H9 (cell line): ENCODE measurements at regions not wholly inside any gene's neighbourhood (a gene's known extent, or its start where the extent isn't known, plus 50 kb on each side); places are given as distances from the start of the nearest gene placed in this dataset.

Experiments
- DNase-seq: peaks from one replicate; pipeline ENCODE4 v3.0.0-alpha.2; 2017
- H2AFZ ChIP-seq: one replicate; pipeline ENCODE4 v1.6.1; 2013; ENCODE audit warnings: mild to moderate bottlenecking, low read length, control low read depth, moderate library complexity
- H2AK5ac ChIP-seq: 2 replicates; pipeline ENCODE4 v1.6.1; 2013; ENCODE audit warnings: low read length, control low read depth, mixed read lengths; ENCODE audit not compliant: insufficient read length
- H2BK120ac ChIP-seq: one replicate; pipeline ENCODE4 v1.6.1; 2013; ENCODE audit warnings: low read depth, mild to moderate bottlenecking, low read length, control low read depth, inconsistent platforms; ENCODE audit not compliant: poor library complexity, severe bottlenecking
- H2BK12ac ChIP-seq: 2 replicates; pipeline ENCODE4 v1.6.1; 2013; ENCODE audit warnings: low read length, control low read depth, mixed read lengths, low read depth; ENCODE audit not compliant: insufficient read length
- H2BK15ac ChIP-seq: 2 replicates; pipeline ENCODE4 v1.6.1; 2013; ENCODE audit warnings: low read depth, low read length, control low read depth
- H2BK20ac ChIP-seq: one replicate; pipeline ENCODE4 v1.6.1; 2013; ENCODE audit warnings: low read depth, mild to moderate bottlenecking, low read length, control low read depth, inconsistent platforms; ENCODE audit not compliant: poor library complexity, severe bottlenecking
- H2BK5ac ChIP-seq: 2 replicates; pipeline ENCODE4 v1.6.1; 2013; ENCODE audit warnings: low read length, control low read depth, mixed read lengths; ENCODE audit not compliant: insufficient read length
- H3K14ac ChIP-seq: 2 replicates; pipeline ENCODE4 v1.6.1; 2013; ENCODE audit warnings: low read length, control low read depth; ENCODE audit not compliant: insufficient read depth
- H3K18ac ChIP-seq: 2 replicates; pipeline ENCODE4 v1.6.1; 2013; ENCODE audit warnings: low read depth, mild to moderate bottlenecking, mixed read lengths, low read length, control low read depth; ENCODE audit not compliant: insufficient read length
- H3K23ac ChIP-seq: 2 replicates; pipeline ENCODE4 v1.6.1; 2013; ENCODE audit warnings: low read length, control low read depth, mixed read lengths, low read depth; ENCODE audit not compliant: insufficient read length
- H3K23me2 ChIP-seq: 2 replicates; pipeline ENCODE4 v1.6.1; 2013; ENCODE audit warnings: low read depth, mild to moderate bottlenecking, mixed read lengths, low read length, control low read depth; ENCODE audit not compliant: insufficient read length, poor library complexity, severe bottlenecking
- H3K27ac ChIP-seq: 2 replicates; pipeline ENCODE4 v1.5.1; 2013; ENCODE audit warnings: low read length, control low read depth, mixed read lengths, low read depth; ENCODE audit not compliant: insufficient read length
- H3K27me3 ChIP-seq: 2 replicates; pipeline ENCODE4 v1.6.1; 2013; ENCODE audit warnings: low read length, control low read depth, inconsistent platforms; ENCODE audit not compliant: insufficient read depth
- H3K4ac ChIP-seq: 2 replicates; pipeline ENCODE4 v1.6.1; 2013; ENCODE audit warnings: low read depth, mild to moderate bottlenecking, control low read depth, inconsistent platforms, low read length, moderate library complexity
- H3K4me1 ChIP-seq: 2 replicates; pipeline ENCODE4 v1.6.1; 2013; ENCODE audit warnings: low read length, control low read depth, inconsistent platforms; ENCODE audit not compliant: insufficient read depth
- H3K4me2 ChIP-seq: 2 replicates; pipeline ENCODE4 v1.6.1; 2013; ENCODE audit warnings: low read length, control low read depth, mixed read lengths; ENCODE audit not compliant: insufficient read length, insufficient read depth
- H3K56ac ChIP-seq: 2 replicates; pipeline ENCODE4 v1.6.1; 2013; ENCODE audit warnings: low read depth, mild to moderate bottlenecking, mixed read lengths, low read length, control low read depth; ENCODE audit not compliant: insufficient read length
- H3K79me1 ChIP-seq: 2 replicates; pipeline ENCODE4 v1.6.1; 2013; ENCODE audit warnings: low read depth, mild to moderate bottlenecking, moderate library complexity, low read length, control low read depth, inconsistent platforms; ENCODE audit not compliant: insufficient read depth, poor library complexity, severe bottlenecking
- H3K79me2 ChIP-seq: 2 replicates; pipeline ENCODE4 v1.6.1; 2013; ENCODE audit warnings: low read length, control low read depth, inconsistent platforms; ENCODE audit not compliant: insufficient read depth
- H3K9ac ChIP-seq: 2 replicates; pipeline ENCODE4 v1.6.1; 2013; ENCODE audit warnings: low read length, control low read depth, mixed read lengths; ENCODE audit not compliant: insufficient read length; ENCODE audit errors: extremely low read depth
- H3K9me3 ChIP-seq: one replicate; pipeline ENCODE4 v1.6.1; 2013; ENCODE audit warnings: low read depth, low read length, inconsistent platforms; ENCODE audit not compliant: control insufficient read depth
- H3T11ph ChIP-seq: one replicate; pipeline ENCODE4 v1.6.1; 2013; ENCODE audit warnings: mild to moderate bottlenecking, low read length, control low read depth, inconsistent platforms
- H4K20me1 ChIP-seq: one replicate; pipeline ENCODE4 v1.6.1; 2013; ENCODE audit not compliant: control insufficient read depth, insufficient read length, insufficient read depth
- H4K5ac ChIP-seq: 2 replicates; pipeline ENCODE4 v1.6.1; 2013; ENCODE audit warnings: low read depth, mild to moderate bottlenecking, mixed read lengths, low read length, control low read depth; ENCODE audit not compliant: insufficient read length
- H4K8ac ChIP-seq: replicated peaks from 2 replicates; pipeline ENCODE4 v1.6.1; 2013; ENCODE audit warnings: low read length, control low read depth, mixed read lengths, low read depth; ENCODE audit not compliant: insufficient read length
- H4K91ac ChIP-seq: 2 replicates; pipeline ENCODE4 v1.6.1; 2013; ENCODE audit warnings: low read depth, mild to moderate bottlenecking, moderate library complexity, mixed read lengths, low read length, control low read depth; ENCODE audit not compliant: insufficient read length
- H3K27ac Mint-ChIP-seq, 3 experiments: 2 replicates in 2 of 3; 3 replicates in 1 of 3; pipeline ENCODE4 v1.8.0; 2020 to 2021; ENCODE audit warnings: mixed read lengths in 3 of 3, mild to moderate bottlenecking in 1 of 3, moderate library complexity in 1 of 3
- H3K27me3 Mint-ChIP-seq: 2 replicates; pipeline ENCODE4 v1.8.0; 2021; ENCODE audit warnings: low read depth, mild to moderate bottlenecking, moderate library complexity, mixed read lengths
- H3K36me3 Mint-ChIP-seq, 3 experiments: 2 replicates in 2 of 3; 3 replicates in 1 of 3; pipeline ENCODE4 v1.8.0; 2020 to 2021; ENCODE audit warnings: low read depth in 3 of 3, mixed read lengths in 3 of 3; ENCODE audit not compliant: insufficient read depth in 1 of 3
- H3K4me1 Mint-ChIP-seq, 2 experiments: 2 replicates each; pipeline ENCODE4 v1.8.0; 2020; ENCODE audit warnings: mixed read lengths in 2 of 2
- H3K4me3 Mint-ChIP-seq, 2 experiments: 2 replicates in 1 of 2; 3 replicates in 1 of 2; pipeline ENCODE4 v1.8.0; 2020 to 2021; ENCODE audit warnings: mild to moderate bottlenecking in 2 of 2, mixed read lengths in 2 of 2, moderate library complexity in 1 of 2
- H3K9me3 Mint-ChIP-seq, 2 experiments: 2 replicates in 1 of 2; 3 replicates in 1 of 2; pipeline ENCODE4 v1.8.0; 2020; ENCODE audit warnings: mild to moderate bottlenecking in 2 of 2, mixed read lengths in 2 of 2, moderate library complexity in 1 of 2
- WGBS: extraction: QIAGEN DNeasy Blood & Tissue Kit; methylation state at CpG from one replicate; pipeline ENCODE4 v1.1.7; 2013; ENCODE audit warnings: missing lambda C conversion rate, low lambda C conversion rate, mixed read lengths; ENCODE audit not compliant: insufficient read length; ENCODE audit errors: extremely low coverage; 5-methylcytosine and 5-hydroxymethylcytosine counted together
- TF ChIP-seq, protein P1 (sequence below): fragments of 200-600 bp; sonication (generic); conservative IDR thresholded peaks from 3 replicates; pipeline ENCODE4 v1.8.0; 2021; ENCODE audit warnings: antibody characterized with exemption, mild to moderate bottlenecking

DNA sequence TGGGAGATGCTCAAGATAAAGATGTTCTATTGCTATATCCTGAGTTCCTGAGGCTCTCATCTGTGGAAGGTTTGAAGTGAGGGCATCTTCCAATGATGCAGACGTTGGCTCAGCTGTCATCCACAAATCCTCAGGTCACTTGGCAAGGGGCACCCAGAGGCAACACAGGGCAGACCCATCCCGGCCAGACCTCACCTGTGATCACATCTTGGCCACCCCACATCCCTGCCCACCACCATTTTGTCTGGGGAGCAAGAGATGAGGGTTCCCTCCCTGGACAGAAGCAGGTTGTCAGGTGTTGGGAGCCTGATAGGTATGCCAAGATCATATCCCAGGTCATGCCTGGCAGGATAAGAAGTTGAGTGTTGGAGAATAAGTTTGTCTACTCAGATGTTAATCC lies 918.2 kb upstream of the ZNF722 start:
- Histone ChIP-seq H3K18ac (no peak overlapping the region), H3K27me3 (no peaks in the 10 kb centered on the region), H2BK12ac (no peak overlapping the region), H2BK5ac (no peak overlapping the region), H3K23ac (no peak overlapping the region), H4K91ac (no peak overlapping the region), H3K14ac (no peak overlapping the region), H3T11ph (no peak overlapping the region), H4K5ac (no peak overlapping the region), H2AFZ (no peak overlapping the region), H3K56ac (no peak overlapping the region), H4K20me1 (no peaks in the 10 kb centered on the region), H2AK5ac (no peak overlapping the region), H2BK20ac (no peak overlapping the region), H3K27ac (no peak overlapping the region), H3K4me2 (no peak overlapping the region), H3K9ac (no peak overlapping the region), H2BK120ac (no peak overlapping the region), H3K79me2 (no peaks in the 10 kb centered on the region), H3K79me1 (no peaks in the 10 kb centered on the region), H3K9me3 (peaks cover 97% of the 10 kb centered on the region), H2BK15ac (no peak overlapping the region), H3K23me2 (no peaks in the 10 kb centered on the region), H4K8ac (no peak overlapping the region), H3K4me1 (no peaks in the 10 kb centered on the region), H3K4ac (no peak overlapping the region)
- TF ChIP-seq, protein P1, sequence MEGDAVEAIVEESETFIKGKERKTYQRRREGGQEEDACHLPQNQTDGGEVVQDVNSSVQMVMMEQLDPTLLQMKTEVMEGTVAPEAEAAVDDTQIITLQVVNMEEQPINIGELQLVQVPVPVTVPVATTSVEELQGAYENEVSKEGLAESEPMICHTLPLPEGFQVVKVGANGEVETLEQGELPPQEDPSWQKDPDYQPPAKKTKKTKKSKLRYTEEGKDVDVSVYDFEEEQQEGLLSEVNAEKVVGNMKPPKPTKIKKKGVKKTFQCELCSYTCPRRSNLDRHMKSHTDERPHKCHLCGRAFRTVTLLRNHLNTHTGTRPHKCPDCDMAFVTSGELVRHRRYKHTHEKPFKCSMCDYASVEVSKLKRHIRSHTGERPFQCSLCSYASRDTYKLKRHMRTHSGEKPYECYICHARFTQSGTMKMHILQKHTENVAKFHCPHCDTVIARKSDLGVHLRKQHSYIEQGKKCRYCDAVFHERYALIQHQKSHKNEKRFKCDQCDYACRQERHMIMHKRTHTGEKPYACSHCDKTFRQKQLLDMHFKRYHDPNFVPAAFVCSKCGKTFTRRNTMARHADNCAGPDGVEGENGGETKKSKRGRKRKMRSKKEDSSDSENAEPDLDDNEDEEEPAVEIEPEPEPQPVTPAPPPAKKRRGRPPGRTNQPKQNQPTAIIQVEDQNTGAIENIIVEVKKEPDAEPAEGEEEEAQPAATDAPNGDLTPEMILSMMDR = no peak
- H3K27me3 Mint-ChIP-seq = peaks cover 9% of the 10 kb centered on the region
- H3K9me3 Mint-ChIP-seq = peaks cover 98 to 100% of the 10 kb centered on the region in 2 experiments
- no peak overlapping the region for H3K27ac Mint-ChIP-seq
- WGBS = no CpG with 5 or more reads among the region's 2 CpGs
- peaks cover 14 to 58% (median 25%) of the 10 kb centered on the region in 3 experiments; a peak in 6 of 7 replicates for H3K36me3 Mint-ChIP-seq
- no peak overlapping the region for H3K4me3 Mint-ChIP-seq
- no peaks in the 10 kb centered on the region for H3K4me1 Mint-ChIP-seq
- no peak for DNase-seq
